ENCODE measurements at regions not wholly inside any gene's neighbourhood (a gene's known extent, or its start where the extent isn't known, plus 50 kb on each side); places are given as distances from the start of the nearest gene placed in this dataset.

DNA sequence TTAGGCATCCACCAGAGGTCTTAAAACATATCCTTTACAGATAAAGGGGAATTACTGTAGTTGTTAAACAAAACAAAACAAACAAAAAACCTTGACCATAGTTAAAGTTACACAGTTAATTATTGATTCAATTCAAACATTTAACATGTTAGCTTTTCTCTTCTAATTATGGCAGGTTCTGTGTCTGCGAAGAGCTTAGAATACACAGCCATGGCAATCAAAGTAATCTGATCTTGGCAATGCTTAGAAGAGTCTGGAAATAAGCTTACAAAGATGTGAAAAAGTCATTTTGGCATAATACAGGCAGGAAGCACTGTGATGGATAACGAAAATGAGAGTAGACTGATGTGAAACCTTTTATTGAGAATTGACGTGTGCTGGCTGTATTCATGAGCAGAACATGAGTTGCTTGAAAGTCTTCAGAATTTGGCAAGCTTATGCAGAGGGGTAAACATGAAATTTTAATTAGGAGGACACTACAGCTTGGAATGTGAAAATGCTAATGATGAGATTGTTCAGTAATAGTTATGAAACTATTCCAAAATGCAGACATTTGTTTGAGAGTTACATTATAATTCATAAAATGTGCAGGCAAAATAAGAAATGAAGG is 629.6 kb downstream of the FSCB start:
- TF ChIP-seq POLR2A (IDR thresholded peaks at IDR 0.05; ENCODE audit: low read depth, low read length) (no peak), JUN (IDR thresholded peaks at IDR 0.05; ENCODE audit: borderline replicate concordance, insufficient read depth, insufficient read length, low read depth) (no peak)
- TF ChIP-seq, protein P1, sequence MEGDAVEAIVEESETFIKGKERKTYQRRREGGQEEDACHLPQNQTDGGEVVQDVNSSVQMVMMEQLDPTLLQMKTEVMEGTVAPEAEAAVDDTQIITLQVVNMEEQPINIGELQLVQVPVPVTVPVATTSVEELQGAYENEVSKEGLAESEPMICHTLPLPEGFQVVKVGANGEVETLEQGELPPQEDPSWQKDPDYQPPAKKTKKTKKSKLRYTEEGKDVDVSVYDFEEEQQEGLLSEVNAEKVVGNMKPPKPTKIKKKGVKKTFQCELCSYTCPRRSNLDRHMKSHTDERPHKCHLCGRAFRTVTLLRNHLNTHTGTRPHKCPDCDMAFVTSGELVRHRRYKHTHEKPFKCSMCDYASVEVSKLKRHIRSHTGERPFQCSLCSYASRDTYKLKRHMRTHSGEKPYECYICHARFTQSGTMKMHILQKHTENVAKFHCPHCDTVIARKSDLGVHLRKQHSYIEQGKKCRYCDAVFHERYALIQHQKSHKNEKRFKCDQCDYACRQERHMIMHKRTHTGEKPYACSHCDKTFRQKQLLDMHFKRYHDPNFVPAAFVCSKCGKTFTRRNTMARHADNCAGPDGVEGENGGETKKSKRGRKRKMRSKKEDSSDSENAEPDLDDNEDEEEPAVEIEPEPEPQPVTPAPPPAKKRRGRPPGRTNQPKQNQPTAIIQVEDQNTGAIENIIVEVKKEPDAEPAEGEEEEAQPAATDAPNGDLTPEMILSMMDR (IDR thresholded peaks at IDR 0.05; ENCODE audit: extremely low read depth in 1 of 2, insufficient read depth in 1 of 2, low read depth in 1 of 2, low read length in 2 of 2): no peak

Measured in endothelial cell of umbilical vein (primary cell).